ENCODE measurements at regions not wholly inside any gene's neighbourhood (a gene's known extent, or its start where the extent isn't known, plus 50 kb on each side); places are given as distances from the start of the nearest gene placed in this dataset.
"Not testable (repeated sequence)": the region's sequence is repeated elsewhere in the genome, so short reads cannot be mapped to it uniquely, and the experiment has no call there.

DNA sequence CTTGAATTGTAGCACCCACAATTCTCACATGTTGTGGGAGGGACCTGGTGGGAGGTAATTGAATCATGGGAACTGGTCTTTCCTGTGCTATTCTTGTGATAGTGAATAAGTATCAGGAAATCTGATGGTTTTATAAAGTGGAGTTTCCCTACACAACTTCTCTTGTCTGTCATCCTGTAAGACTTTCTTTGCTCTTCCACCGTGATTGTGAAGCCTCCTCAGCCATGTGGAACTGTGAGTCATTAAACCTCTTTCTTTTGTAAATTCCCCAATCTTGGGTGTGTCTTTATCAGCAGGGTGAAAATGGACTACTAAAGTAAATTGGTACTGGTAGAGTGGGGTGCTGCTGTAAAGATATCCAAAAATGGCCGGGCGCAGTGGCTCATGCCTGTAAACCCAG is 215.6 kb downstream of the LIG4 start:
- no peak for DNase-seq

DNA sequence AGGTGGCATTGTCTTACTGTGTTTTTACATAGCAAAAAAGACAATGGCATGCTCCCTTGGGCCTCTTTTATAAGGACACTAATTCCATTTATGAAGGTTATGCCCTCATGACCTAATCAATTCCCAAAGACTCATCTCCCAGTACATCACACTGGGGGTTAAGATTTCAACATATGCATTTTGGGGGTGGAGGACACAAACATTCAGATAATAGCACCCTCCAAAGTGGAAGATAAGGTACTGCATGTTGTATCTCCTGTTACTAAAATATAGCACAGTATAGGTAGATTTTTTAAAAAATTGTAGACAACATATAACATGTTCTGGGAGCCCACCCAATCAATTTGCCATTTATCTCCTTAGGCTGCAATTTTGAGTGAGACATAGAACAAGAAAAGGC is 221.2 kb downstream of the LIG4 start:
- DNase-seq: no peak

DNA sequence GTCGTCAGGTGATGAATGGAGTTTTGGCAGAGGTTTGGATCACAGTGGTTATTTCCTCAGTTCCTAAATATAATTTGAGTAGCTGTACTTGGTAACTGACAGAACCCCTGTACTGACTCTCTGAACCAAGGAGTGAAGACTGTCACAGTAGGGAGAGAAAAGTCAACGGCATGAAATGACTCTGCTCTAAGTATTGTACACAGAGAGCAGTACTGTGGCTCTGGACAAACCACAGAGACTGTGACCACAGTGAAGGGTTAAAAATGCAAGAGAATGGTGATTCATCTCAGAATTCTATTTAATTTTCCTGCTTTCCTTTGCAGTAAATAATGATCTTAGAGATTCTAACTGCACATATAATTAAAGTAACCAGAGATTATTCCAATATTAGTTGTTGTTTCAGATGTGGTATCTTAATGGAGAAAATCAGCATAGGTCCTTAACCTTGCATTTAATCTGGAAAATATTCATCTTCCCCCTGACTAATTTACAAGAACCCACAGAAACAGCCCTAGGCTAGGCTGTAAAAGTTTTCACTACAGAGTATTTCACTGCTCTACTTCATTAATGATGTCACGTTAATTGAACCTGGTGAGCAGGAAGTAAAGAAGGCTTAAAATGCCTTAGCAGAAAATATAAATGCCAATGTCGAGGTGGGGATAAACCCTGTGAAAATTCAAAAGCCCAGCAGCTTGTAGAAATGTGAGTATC is 221.9 kb downstream of the LIG4 start:
- no peak for DNase-seq

DNA sequence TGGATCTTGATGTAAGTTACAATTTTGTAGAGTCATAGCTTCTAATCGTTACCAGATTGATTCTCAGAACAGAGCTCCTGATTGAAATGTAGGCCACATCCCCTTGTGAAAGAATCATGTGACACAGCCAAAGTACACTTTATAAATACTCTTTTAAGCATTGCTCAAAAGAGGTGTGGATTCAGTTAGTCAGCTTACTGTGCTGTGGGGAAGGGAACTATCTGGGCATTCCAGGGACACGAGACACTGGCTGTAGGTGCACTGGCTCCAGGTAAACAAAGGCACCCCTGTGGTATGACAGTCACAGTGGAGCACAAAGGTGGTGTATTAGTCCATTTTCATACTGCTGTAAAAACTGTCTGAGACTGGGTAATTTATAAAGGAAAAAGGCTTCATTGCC is 222.8 kb downstream of the LIG4 start:
- DNase-seq: no peak

DNA sequence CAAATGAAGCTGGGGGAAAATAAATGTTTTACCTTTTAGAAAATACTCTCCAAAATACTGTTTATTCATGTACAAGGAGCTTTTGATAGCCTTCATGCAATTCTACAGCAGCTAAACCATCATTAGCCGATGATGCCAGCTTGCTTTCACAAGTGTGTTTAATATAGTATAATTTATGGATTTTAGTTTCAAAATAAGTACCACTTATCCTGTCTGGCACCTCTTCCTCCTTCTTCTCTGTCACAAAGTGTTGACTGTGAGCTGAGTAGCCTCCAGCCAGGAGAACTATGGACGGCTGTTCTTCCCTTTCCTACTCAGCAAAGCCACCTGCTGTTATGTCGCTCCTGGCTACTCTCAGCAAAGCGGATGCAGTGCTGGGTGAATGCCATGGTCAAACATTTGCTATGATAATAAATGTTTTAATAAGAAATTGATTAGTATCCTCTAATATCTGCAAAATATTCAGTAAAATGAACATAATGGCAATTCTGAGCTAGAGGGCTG is 238.2 kb downstream of the LIG4 start:
- no peak for DNase-seq

DNA sequence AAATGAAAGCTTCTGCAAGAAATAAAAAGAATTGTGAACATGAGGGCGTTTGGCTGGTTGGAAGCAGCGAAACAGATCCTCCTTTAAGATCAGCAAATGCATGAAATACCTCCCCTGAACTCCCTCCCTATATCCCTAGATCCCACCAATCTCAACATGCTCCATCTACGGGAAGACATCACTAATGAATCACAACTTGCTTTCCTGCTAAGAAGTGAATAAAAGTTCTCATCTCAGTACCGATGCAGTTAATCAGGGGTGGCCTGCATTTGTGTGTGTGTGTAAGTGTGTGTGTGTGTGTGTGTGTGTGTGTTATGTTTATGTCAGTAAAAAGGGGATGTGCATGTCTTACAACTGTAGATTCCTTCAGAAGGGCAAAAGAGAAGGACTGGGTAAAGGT is 238.7 kb downstream of the LIG4 start:
- no peak for DNase-seq

DNA sequence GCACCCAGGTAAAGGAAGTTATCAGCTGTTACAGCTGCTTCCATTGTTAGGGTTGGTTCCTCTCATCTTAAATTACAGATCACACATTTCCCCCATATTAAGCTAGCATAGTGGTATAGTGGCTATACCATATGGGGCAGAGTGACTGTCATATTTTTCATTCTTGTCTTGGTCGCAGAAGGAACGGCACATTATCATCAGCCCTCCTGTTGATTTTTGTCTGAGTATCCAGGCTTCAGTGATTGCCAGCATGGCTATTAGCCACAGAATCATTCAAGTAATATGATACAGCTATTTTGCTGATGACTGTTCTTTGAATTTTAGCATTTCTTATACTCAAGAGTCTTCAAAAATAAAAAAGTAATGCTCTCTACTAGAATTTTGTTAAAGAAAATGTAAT is 240.9 kb downstream of the LIG4 start:
- DNase-seq: no peak

DNA sequence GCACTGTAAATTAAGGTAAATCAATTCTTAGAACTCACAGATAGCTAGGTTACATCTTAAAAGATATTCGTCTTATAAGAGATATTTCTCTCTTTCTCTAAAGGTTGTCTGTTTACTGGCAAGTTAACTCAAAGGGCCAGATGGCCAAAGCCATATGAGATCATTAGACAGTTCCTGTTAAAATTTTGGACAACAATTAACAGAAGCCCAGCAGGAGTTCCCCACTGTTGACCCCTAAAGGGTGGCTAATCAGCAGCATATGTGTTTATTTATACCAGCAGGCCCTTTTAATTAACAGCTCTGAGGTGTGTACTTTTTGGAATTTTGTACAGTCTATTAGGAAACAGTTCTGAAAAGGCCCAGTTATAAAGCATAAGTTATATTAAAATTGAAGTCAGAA is 245.8 kb downstream of the LIG4 start:
- DNase-seq: no peak

DNA sequence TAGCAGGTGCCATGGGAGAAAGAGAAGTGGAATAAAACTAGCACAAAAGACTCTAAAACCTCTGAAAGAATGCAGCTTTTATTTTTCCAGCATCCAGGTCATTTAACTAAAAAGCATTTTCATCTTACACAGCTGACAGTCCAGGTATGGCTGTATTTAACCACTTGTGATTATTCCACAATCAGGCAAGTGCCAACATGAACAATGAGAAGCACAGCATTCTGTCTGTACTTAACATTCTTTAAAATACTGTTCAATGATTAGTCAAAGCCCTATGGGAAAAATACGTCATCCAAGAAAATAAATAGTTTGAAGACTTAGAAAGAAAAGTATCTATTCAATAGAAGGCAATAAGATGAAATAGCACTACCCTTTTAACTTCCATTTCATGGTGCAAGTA is 246.9 kb downstream of the LIG4 start:
- no peak for DNase-seq

DNA sequence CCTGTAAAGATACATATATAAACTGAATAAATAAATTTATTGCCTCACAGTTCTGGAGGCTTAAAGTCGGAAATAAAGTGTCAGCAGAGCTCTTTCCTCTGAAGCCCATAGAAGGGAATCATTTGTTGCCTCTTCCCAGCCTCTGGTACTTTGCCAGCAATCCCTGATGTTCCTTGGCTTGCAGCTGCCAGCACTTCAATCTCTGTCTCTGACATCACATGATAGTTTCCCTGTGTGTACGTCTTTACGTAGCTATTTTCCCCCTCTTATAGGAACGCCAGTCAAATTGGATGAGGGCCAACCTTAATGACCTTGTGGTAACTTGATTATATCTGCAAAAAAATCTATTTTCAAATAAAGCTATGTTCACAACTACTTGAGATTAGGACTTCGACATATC is 250.9 kb downstream of the LIG4 start:
- no peak for DNase-seq

DNA sequence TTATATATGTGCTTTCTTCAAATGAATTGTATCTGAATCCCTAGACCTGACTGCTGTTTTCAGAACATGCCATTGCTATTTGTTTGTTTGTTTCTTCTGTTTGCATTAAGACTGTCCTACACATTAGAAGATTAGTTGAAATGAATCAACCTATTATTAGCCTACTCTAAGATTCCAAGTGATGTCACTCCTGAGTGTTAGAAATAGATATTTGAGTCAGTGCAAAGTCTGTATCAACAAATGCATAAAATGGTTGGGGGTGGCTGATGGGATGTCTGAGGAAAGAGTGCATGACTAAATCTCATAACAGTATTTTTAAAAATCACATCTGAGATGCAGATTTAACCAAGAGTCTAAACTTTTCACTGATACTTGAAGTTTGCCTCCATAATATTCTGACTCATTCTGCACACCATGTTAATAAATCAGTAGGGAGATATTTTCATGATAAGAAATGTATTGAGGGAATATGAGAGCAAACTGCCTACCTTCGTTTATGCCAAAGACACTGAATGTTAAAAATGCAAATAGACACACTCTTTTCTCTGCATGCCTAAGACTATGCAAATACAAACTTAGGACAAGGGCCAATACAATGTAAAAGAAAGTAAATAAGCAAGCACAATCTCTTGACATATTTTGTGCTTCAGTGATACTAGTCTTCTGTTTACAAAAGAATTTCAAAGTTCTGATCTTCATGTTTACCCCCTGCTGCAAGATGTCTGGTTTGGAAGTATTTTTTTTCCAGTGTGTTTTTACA is 253.3 kb downstream of the LIG4 start:
- no peak for DNase-seq

DNA sequence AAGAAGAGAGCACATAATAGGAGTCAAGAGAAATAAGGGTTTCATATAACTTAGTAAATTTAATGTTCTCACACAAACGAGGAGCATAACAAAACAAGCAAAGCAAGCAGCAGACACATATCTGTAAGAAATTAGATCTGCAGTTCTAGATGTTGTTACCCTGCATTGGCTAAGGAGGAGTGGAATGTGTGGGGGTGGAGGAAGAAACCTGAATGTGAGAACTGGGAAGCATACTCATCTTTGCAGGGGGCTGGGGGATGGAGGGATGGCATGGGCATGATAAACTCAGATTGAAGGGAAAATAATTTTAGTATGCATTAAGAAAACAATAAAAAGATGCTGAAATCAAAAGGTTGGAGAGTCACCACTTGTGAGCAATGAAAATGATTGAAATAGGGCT is 255.0 kb downstream of the LIG4 start:
- DNase-seq: no peak

DNA sequence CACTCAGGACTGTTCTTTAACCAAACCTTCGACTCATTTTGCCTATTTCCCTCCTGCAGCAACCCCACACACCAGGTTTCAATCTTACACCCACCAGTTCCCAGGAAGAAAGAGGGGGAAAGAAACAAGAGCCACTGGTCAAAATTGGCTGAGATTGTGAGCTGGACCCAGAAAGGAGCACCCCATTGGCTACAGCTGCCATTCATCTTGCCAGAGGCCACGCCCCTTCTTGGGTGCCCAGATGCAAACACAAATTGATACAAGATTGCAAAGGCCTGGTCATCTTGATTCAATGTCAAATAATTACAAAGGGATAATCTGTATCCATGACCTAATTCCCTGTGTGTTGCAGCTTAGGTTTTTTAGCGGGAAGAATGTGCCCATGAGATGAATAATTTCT is 258.4 kb downstream of the LIG4 start:
- DNase-seq: no peak

DNA sequence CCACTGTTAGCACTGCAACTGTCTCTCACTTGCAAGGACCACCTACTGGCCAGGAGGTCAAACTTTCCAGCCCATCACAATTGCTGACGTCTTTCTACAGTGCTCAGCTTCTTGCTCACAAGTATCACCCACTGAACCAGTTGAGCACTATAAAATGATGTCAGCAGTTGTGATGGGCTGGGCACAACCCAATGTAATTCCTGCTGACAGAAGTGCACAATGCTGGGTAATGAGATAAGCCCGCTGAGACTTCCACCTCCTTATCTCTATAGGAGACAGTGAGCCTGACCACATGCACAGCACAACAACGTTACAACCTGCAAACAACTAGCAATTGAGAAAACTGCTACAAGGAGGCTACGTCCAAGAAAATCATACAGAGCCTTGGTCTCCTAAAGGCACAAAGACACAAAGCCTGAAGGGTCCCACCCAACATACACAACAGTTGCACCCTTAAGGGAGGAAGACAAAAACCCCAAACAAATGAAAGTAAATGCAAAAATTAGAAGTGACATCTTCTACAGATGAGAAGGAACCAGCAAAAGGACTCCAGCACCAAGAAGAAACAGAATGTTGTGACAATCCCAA is 273.2 kb downstream of the LIG4 start:
- DNase-seq: no peak

DNA sequence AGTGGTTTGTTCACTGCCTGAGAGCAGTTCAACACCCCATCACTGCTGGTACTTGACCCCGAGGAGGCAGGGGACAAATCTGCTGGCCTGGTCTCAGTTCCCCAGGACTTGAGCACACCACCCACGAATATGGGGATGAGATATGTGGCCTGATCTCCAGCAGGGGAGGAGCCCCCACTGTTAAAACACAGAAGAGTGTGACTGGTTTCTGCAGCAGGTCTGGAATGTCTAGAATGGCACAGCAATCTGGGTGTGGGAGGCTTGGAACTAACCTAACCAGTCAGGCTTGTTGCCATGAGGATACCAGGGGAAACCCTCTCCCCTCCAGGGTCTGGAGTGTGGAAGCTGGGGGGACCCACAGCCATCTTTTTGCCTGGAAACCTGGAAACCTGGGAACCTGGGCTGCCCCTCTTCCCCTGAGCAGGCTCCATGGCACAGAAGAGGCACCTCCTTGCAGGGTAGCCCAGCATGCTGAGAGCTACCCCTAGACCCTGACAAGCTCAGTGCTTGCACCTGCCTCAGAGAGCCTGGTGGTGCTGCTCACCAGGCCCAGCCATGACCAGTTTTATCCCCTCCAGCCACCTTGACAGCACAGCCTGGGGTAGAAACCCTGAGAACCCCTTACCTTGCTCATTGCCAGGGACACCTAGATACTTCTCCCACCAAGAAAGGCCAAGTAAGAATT is 273.8 kb downstream of the LIG4 start:
- no peak for DNase-seq

DNA sequence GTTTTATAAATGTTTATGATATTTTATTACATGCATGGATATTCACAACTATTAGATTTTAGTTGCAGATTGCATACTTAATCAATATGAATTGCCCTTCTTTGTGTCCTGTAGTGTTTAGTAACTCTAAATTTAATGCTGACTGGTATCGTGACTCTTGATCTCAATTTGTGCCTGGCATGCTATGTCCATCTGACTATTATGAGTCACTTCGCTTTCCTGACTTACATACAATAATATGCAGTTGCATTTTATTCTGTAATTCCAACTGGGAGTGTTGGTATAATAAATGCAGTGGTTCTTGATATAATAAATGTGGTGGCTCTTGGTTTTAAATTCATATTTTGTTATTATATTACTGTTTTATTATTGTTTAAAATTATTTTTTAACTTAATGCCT is 277.5 kb downstream of the LIG4 start:
- no peak for DNase-seq

DNA sequence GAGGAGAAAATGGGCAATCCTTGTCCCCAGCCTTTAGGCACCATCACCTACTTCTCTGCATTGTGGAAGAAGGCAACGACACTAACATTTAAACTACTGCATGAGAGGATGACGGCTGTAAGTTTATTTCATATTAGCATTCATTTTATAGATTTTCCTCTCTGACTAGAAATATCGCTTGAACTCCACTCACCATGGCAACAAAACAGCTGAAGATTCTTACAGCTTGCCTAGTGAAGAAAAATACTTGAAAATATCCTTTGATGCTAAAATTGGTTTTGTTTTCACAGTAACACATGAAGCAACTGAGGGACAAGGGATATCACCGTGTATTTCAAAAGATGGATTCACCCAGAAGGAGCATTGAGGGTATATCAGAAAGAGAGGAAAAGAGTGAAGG is 284.3 kb downstream of the LIG4 start:
- no peak for DNase-seq

DNA sequence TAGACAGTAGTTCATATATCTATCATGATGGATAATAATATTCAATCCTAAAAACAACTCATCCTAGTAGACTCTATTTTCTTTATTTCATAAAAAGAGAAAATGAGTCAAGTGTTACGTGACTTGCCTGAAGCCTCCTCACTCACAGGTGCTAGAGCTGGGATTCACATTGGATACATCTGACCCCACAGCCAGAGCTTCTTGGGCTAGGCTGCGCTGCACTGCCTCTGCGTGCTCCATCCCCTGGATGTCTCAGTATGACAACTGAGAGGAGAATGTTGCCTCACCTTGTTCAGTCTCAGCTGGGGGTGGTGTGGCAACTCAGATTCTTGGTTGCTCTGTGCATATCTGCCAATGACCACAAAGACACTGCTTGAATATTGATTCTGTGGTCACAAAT is 286.6 kb downstream of the LIG4 start:
- no peak for DNase-seq

DNA sequence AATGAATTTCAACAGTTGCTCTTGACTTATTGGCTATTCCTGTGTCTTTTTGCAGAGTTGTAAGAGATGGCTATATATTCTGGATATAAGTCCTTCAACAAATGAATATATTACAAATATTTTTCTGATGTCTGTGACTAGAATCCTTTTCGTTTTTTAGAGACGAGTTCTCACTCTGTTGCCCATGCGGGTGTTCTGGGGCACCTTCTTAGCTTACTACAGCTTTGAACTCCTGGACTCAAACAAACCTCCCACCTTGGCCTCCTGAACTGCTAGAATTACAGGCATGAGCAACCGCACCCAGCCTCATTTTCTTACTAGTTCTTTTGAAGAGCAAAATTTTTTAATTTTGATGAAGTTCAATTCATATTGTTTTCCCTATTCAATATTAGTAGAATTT is 287.8 kb downstream of the LIG4 start:
- no peak for DNase-seq

DNA sequence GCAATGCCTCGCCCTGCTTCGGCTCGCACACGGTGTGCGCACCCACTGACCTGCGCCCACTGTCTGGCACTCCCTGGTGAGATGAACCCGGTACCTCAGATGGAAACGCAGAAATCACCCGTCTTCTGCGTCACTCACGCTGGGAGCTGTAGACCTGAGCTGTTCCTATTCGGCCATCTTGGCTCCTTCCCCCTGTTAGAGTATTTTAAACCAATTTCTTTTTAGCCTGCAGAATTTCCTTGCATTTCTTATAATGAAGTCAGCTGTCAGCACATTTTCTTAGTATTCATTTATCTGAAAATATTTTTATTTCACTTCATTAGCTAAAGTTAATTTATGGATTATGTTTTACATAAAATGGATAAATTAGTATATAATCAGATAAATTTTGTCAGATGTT is 288.8 kb downstream of the LIG4 start:
- DNase-seq: not testable (repeated sequence)

DNA sequence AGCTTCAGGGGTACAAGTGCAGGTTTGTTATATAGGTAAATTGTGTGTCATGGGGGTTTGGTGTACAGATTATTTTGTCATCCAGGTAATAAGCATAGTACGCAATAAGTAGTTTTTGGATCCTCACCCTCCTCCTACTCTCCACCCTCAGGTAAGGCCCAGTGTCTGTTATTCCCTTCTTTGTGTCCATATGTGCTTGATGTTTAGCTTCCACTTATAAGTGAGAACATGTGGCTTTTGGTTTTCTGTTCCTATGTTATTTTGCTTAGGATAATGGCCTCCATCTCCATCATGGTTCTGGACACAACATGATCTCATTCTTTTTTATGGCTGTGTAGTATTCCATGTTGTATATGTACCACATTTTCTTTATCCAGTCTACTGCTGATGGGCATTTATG is 298.4 kb downstream of the LIG4 start:
- not testable (repeated sequence) for DNase-seq

DNA sequence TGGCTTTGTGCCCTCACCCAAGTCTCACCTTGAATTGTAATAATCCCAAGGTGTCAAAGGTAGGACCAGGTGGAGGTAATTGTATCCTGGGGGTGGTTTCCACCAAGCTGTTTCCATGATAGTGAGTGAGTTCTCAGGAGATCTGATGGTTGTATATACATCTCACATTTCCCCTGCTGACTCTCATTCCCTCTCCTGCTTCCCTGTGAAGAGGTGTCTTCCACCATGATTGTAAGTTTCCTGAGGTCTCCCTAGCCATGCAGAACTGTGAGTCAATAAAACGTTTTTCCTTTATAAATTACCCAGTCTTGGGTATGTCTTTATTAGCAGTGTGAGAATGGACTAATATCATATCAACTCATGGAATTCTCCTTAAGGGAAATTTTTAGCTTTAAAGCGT is 302.6 kb downstream of the LIG4 start:
- DNase-seq: no peak

DNA sequence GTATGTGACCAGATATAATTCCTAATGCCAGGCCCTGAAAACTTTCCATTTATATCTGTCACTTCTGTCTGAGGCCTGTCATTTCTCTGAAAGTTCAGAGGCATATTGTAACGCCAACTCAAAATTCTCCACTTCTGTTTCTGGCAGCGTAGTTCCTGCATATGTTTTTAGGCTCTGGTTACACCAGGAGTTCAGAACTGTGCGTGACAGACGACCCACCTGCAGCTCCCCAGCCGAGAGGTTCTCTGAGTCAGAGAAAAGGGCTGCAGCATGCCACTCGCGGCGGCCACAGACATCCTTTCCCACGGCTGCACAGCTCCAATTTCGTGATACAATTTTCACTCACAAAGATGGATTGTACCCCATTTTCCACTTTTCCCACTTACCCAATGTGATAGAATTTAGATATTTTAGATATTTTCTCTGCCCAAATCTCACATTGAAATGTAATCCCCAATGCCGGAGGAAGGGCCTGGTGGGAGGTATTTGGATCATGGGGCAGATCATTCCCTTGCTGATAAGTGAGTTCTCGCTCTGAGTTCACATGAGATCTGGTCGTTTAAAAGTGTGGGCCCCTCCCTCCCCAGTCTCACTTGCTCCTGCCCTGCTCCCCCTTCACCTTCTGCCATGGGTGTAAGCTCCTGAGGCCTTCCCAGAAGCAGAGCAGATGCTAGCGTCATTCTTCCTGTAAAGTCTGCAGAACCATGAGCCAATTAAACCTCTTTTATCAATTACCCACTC is 308.1 kb downstream of the LIG4 start:
- no peak for DNase-seq

Measured in activated naive CD4-positive, alpha-beta T cell (primary cell).